Epithelial cell of proximal tubule (primary cell): ENCODE measurements at regions not wholly inside any gene's neighbourhood (a gene's known extent, or its start where the extent isn't known, plus 50 kb on each side); places are given as distances from the start of the nearest gene placed in this dataset.
A peak's percentile ranks its signal among the peaks of the same experiment; 100 is the strongest.

Source experiments
- DNase-seq: peaks from one replicate; pipeline ENCODE4 v3.0.0-alpha.2; 2011; ENCODE audit warnings: low read depth
- H3K4me3 ChIP-seq: 2 replicates; pipeline ENCODE4 v1.5.1; 2011; ENCODE audit warnings: low read depth, mild to moderate bottlenecking, low read length
- CTCF ChIP-seq: conservative IDR thresholded peaks from 2 replicates; pipeline ENCODE4 v1.5.1; 2012; ENCODE audit warnings: low read depth, mild to moderate bottlenecking, low read length

GRCh38 chr3:152058856-152059255 is 185.4 kb downstream of the SUCNR1 start:
- TF ChIP-seq CTCF = no peak
- no peak for DNase-seq
- no peak overlapping the region for H3K4me3 ChIP-seq

- no peak for TF ChIP-seq CTCF
- no peak overlapping the region for H3K4me3 ChIP-seq
- no peak for DNase-seq
Observed at GRCh38 chr3:152060701-152061100, 187.3 kb downstream of the SUCNR1 start.

GRCh38 chr3:152061296-152061695 is 187.9 kb downstream of the SUCNR1 start:
- no peak overlapping the region for H3K4me3 ChIP-seq
- TF ChIP-seq CTCF = no peak
- no peak for DNase-seq

GRCh38 chr3:152069871-152070270 is 196.4 kb downstream of the SUCNR1 start:
- no peak for DNase-seq
- TF ChIP-seq CTCF = no peak
- no peak overlapping the region for H3K4me3 ChIP-seq

GRCh38 chr3:152071315-152071714 is 197.4 kb upstream of the MBNL1 start:
- no peak for DNase-seq
- no peak overlapping the region for H3K4me3 ChIP-seq
- TF ChIP-seq CTCF = no peak

- peak; percentile 74 for TF ChIP-seq CTCF
- no peak overlapping the region for H3K4me3 ChIP-seq
- peak; percentile 10 for DNase-seq
Observed at GRCh38 chr3:152071924-152072323, 196.8 kb upstream of the MBNL1 start.

GRCh38 chr3:152073267-152073666 is 195.5 kb upstream of the MBNL1 start:
- H3K4me3 ChIP-seq = no peak overlapping the region
- TF ChIP-seq CTCF = peak; percentile 30
- DNase-seq = no peak
